ENCODE measurements at regions not wholly inside any gene's neighbourhood (a gene's known extent, or its start where the extent isn't known, plus 50 kb on each side); places are given as distances from the start of the nearest gene placed in this dataset.

GRCh38 chr4:152266831-152267480 is 268.9 kb downstream of the FBXW7 start:
- TF ChIP-seq CTCF (IDR thresholded peaks at IDR 0.05) (no peak), POLR2AphosphoS5 (IDR thresholded peaks at IDR 0.05) (no peak), POLR2A (IDR thresholded peaks at IDR 0.05) (no peak), EP300 (IDR thresholded peaks at IDR 0.05) (no peak)

Measured in upper lobe of left lung (tissue), 4 donors.